C4-2B (cell line): ENCODE measurements at regions not wholly inside any gene's neighbourhood (a gene's known extent, or its start where the extent isn't known, plus 50 kb on each side); places are given as distances from the start of the nearest gene placed in this dataset.

Experiments
- CTCF ChIP-seq: fragments of 450-650 bp; conservative IDR thresholded peaks from 2 replicates; pipeline ENCODE4 v1.5.1; 2017; ENCODE audit warnings: mild to moderate bottlenecking
- ZFX ChIP-seq: fragments of 450-650 bp; IDR thresholded peaks from 2 replicates; pipeline ENCODE4 v1.6.1; 2017

- TF ChIP-seq CTCF: no peak
- no peak for TF ChIP-seq ZFX
Measured at GRCh38 chr5:124913329-124913653, 166.9 kb upstream of the ZNF608 start.
